Endothelial cell of hepatic sinusoid (primary cell): ENCODE measurements at regions not wholly inside any gene's neighbourhood (a gene's known extent, or its start where the extent isn't known, plus 50 kb on each side); places are given as distances from the start of the nearest gene placed in this dataset.

ENCODE experiments used
- in situ Hi-C: cut with HindIII; loops from 2 replicates; pipeline ENCODE4 v1.10.0; 2017; ENCODE audit warnings: low sequenced_read_pairs

DNA sequence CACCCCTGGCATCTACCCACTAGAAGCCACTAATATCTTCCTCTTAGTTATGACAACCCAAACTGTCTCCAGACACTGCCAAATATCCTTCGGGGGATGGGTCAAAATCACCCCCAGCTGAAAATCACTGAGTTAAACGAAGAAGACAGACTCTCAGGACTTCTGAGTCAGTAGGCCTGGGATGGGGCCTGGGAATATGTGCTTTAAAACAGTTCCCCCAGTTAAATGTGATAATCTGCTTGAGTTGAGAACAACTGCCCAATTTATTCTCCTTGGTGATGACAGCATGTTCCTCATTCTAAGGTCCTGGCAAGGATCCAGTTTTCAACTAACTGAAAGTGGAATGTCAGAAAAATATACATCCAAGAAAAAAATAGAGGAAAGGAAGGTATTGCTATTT lies 52.4 kb downstream of the CBLL2 start:
- in situ Hi-C loops, result no loop called here

DNA sequence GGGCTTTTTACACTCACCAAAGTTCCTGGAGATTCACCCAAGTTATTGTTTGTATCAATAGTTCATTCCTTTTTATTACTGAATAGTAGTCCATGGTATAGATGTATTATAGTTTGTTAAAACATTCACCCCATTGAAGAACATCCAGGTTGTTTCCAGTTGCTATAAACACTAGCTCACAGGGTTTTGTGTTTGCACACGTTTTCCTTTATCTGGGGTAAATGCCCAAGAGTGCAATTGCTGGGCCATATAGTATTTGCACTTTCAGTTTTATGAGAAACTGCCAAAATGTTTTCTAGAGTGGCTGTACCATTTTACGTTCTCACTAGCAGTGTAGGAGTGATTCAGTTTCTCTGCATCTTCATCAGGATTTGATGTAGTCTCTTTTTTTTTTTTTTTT lies 57.1 kb downstream of the CBLL2 start:
- in situ Hi-C loops, result no loop called here

- in situ Hi-C loops, result no loop called here
Observed at GRCh38 chrX:22338740-22339139, 66.0 kb downstream of the CBLL2 start.

GRCh38 chrX:22339459-22339858 lies 66.7 kb downstream of the CBLL2 start:
- in situ Hi-C loops, result no loop called here

DNA sequence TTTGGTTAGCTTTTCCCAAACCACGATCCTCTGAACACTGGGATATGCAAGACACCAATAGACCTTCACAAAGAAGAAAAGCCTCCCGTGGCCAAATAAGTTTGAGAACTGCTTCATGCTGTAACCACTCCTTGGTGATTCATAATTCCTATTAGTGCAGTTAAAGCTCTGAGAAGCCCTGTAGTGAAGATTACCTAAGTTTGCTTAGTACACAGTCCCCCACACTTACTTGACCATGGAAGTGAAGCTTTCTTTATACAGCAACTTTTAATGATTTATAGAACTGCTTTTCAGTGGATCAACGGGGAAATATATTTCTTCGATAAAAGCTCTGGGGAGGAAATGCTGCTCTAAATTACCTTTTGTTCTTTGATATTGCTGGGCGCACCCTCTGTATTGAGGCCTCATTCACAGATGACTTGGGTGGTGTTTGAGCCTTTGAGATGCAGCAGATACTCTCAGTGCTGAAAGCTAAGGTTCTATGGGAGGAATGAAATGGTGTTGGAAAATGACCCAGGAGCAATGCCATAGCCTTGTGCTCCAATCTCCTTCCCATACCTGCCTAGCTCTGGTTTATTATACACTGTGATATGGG lies 67.4 kb downstream of the CBLL2 start:
- in situ Hi-C loops, result no loop called here

GRCh38 chrX:22343192-22343591 lies 70.5 kb downstream of the CBLL2 start:
- in situ Hi-C loops, result no loop called here

DNA sequence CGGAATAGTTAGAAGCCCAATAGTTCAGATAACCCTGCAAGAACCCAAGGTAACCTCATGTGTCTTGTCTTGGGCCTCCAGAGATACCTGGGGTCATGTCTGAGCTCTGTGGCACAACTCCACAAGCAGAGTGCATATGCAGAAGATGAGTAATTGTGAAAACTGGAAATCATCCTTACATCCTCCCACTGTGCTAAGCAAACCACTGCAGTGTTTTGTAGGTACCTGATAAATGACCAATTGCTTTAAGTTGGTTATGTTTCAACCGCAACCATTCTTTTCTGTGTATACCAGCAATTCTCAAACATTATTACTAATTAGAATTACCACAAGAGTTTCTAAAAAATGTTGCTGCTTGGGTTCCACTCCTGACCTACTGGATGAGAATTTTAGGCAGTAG lies 73.2 kb downstream of the CBLL2 start:
- in situ Hi-C loops, result no loop called here

DNA sequence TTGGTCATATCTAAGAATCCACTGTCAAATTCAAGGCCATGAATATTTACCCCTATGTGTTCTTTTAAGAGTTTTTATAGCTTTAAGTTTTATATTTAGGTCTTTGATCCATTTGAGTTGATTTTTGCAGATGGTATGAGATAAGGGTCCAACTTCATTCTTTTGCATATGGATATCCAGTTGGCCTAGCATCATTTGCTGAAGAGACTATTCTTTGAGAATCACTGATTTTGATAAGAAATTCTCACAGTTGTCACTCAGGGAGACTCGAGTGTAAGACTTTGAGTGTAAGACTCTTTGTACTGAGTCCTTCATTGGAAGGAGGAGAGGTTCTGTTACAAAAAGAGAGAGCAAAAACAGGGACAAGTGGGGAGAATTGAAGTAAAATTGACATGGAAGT lies 74.8 kb downstream of the CBLL2 start:
- in situ Hi-C loops, result no loop called here

GRCh38 chrX:22349116-22349515 lies 76.4 kb downstream of the CBLL2 start:
- in situ Hi-C loops, result no loop called here

GRCh38 chrX:22351076-22351475 lies 78.4 kb downstream of the CBLL2 start:
- in situ Hi-C loops, result no loop called here

- in situ Hi-C loops, result no loop called here
Observed at GRCh38 chrX:22351966-22352365, 79.3 kb downstream of the CBLL2 start.

GRCh38 chrX:22357621-22358020 lies 84.9 kb downstream of the CBLL2 start:
- in situ Hi-C loops, result no loop called here

DNA sequence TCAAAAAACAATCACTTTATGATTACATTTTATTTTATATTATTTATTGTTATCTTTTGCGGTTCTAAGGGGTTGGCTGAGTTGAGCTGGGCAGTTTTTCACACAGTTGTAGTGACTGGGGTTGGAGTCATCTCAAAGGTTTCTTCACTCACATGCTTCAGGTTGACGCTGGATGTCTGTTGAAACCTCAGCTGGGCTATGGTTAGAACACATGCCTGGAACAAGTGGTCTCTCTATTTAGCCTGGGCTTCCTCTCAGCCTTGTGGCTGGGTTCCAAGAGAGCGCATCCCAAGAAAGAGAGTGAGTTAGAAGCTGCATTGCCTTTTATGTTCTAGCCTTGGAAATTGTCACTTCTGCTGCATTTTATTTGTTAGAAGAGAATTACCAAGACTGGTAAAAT lies 87.4 kb downstream of the CBLL2 start:
- in situ Hi-C loops, result no loop called here

DNA sequence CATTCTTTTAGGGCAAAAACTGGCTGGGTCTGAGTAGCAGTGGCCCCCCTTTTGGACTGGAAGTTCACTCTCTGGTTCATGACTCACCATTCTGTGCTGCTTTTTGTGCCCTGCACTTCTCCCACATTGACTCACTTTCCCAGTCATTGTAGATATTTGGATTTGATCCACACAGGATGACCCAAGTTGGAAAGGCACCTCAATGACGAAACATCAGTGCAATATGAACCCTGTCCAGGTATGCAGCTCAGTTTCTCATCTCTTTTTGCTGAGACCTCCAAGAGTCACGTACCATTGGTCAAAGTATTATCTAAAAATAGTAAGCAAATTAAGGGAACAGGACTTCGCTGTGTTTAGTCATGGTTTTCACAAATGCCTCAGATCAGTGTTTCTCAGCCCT lies 92.7 kb downstream of the CBLL2 start:
- in situ Hi-C loops, result no loop called here

DNA sequence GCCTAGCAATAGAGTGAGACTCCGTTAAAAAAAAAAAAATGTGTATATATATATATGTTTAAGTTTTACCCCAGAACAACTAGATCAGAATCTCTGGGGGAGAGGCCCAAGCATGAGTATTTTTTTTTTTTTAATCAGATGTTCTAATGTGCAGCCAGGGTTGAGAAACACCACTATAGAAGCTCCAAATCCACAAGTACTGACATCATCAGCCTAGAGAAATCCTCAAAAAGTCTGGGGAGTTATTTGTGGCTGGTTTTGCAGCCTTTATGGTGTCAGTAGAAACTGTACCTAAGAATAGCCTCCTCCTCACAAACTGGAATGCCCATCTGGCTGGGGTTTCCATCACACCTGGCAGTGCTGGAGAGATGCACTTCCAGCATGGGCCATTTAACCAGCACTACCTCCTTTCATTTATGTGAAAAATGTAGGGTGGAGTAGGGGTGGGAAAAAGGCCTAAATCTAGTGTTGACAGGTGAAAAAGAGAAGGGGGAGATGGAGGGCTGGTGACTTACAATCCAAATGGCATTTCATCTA lies 93.5 kb downstream of the CBLL2 start:
- in situ Hi-C loops, result no loop called here

GRCh38 chrX:22366906-22367305 lies 94.2 kb downstream of the CBLL2 start:
- in situ Hi-C loops, result no loop called here

GRCh38 chrX:22373094-22373493 lies 100.4 kb downstream of the CBLL2 start:
- in situ Hi-C loops, result no loop called here

DNA sequence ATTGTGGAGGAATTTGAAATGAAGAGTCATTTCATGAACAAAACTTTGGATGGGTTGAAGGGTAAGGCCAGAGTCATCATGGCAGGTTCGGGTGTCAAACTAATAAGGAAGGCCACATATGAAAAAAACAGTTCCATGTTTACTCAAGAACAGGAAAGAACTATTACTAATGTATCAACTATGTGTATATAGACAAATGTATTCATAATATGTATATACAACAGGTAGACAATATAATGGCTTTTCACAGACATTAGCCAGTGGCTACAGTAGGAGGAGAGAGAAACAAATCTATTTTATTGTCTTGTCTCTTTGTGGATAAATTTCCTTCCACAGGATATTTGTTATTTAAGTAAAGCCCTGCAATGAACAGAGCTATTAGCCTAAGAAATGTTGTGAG lies 101.1 kb downstream of the CBLL2 start:
- in situ Hi-C loops, result no loop called here

DNA sequence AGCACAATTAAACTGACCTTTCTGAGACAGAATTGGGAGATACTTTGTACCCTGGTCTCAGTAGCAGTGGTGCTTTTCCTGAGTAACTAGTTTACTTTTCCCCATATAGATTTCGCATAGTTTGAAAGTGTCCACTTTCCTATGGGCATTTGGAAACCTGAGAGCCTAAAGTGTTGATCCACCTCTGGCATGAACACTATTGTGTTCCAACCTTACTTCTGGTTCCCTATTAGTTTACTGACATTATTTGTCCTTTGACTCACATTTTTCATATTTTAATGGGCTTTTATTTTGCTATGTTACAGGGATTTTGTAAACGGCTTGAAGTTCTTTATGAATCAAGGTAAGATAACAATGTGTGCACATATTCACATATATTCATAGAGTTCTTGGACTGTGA lies 103.7 kb downstream of the CBLL2 start:
- in situ Hi-C loops, result no loop called here

GRCh38 chrX:22378296-22378695 lies 105.6 kb downstream of the CBLL2 start:
- in situ Hi-C loops, result no loop called here

DNA sequence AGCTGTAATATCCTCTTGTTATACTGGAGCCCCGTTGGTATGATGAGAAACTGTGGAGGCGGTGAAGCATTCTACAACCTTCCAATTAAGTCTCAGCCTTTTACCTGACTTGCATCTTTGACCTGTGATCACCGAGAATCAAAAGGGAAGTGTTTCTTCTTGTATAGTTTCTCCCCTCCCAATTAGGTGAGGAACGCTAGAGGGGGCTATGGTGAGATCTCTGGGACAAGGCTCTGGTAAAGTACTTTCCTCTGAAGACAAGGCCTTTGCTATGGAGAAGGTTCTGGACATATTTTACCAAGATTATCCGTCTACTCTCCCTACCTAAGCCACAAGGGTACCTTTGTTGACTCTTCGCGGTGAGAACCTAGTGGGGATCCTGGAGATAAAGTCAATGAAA lies 111.3 kb downstream of the CBLL2 start:
- in situ Hi-C loops, result no loop called here

GRCh38 chrX:22389556-22390179 lies 117.0 kb downstream of the CBLL2 start:
- in situ Hi-C loops, result loop anchor here (5.0 kb wide), 1 partner anchor 87 kb away; no protein-coding TSS in a partner anchor
